Upper lobe of right lung (tissue), 1 donor: ENCODE measurements at regions not wholly inside any gene's neighbourhood (a gene's known extent, or its start where the extent isn't known, plus 50 kb on each side); places are given as distances from the start of the nearest gene placed in this dataset.

ENCODE experiments used
- ATAC-seq: fragments of 200-7000 bp; cut with Tn5 transposase; one replicate; pipeline ENCODE4 v1.9.1; 2020; ENCODE audit warnings: mild to moderate bottlenecking, moderate library complexity
- DNase-seq: peaks from one replicate; pipeline ENCODE4 v3.0.0-alpha.2; 2020
- H3K27ac ChIP-seq: fragments of 200-600 bp; one replicate; pipeline ENCODE4 v1.8.0; 2022
- H3K27me3 ChIP-seq: fragments of 200-600 bp; one replicate; pipeline ENCODE4 v1.8.0; 2022; ENCODE audit warnings: mild to moderate bottlenecking
- H3K36me3 ChIP-seq: fragments of 200-600 bp; one replicate; pipeline ENCODE4 v1.8.0; 2022
- H3K4me1 ChIP-seq: fragments of 200-600 bp; one replicate; pipeline ENCODE4 v1.8.0; 2022
- H3K4me3 ChIP-seq: fragments of 200-600 bp; one replicate; pipeline ENCODE4 v1.8.0; 2022; ENCODE audit warnings: mild to moderate bottlenecking
- H3K9me3 ChIP-seq: fragments of 200-600 bp; one replicate; pipeline ENCODE4 v1.8.0; 2022
- CTCF ChIP-seq: fragments of 200-600 bp; IDR thresholded peaks from one replicate; pipeline ENCODE4 v1.8.0; 2022; ENCODE audit warnings: antibody characterized with exemption
- intact Hi-C: fragments of 100-400 bp; cut with DNase I; formaldehyde crosslinking; loops from one replicate; pipeline ENCODE4 v1.11.0; 2022
- donor health status: DM: no; HTN: yes; CAD: no; lungs with severe emphysema.

DNA sequence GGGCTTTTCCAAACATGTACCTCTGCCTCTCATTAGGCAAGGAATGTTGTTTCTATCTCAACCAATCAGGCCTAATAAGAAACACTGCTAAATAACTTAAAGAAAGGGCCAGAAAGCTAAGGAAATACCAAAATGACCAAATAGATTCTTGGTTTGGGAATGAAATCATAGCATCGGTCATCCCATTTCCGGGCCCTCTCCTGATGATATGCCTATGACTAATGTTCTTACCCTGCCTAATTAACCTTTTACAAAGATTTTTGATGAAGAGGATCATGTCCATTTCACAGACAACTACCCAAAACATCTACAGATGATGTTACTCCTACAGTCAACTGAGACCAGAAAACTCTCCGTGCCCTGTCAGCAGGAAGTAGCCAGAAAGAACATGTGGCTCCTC lies 164.0 kb downstream of the DDX3Y start:
- DNase-seq (no peak), ATAC-seq (no peak)
- Histone ChIP-seq H3K27me3 (no peaks in the 10 kb centered on the region), H3K9me3 (no peaks in the 10 kb centered on the region), H3K4me3 (no peak overlapping the region), H3K27ac (no peak overlapping the region), H3K4me1 (no peaks in the 10 kb centered on the region), H3K36me3 (no peaks in the 10 kb centered on the region)
- intact Hi-C loops: no loop called here
- no peak for TF ChIP-seq CTCF

GRCh38 chrY:13069111-13069510 lies 164.4 kb downstream of the DDX3Y start:
- Histone ChIP-seq H3K9me3 (no peaks in the 10 kb centered on the region), H3K27ac (no peak overlapping the region), H3K4me3 (no peak overlapping the region), H3K4me1 (no peaks in the 10 kb centered on the region), H3K36me3 (no peaks in the 10 kb centered on the region), H3K27me3 (no peaks in the 10 kb centered on the region)
- DNase-seq (no peak), ATAC-seq (no peak)
- TF ChIP-seq CTCF: no peak
- intact Hi-C loops: no loop called here

GRCh38 chrY:13082748-13083147 lies 178.1 kb downstream of the DDX3Y start:
- ATAC-seq: no peak
- intact Hi-C loops: no loop called here
- no peak for TF ChIP-seq CTCF

GRCh38 chrY:13091575-13091974 lies 186.9 kb downstream of the DDX3Y start:
- no peak for DNase-seq
- ATAC-seq: no peak
- Histone ChIP-seq H3K9me3 (no peaks in the 10 kb centered on the region), H3K4me3 (no peak overlapping the region), H3K27ac (no peak overlapping the region), H3K27me3 (no peaks in the 10 kb centered on the region), H3K36me3 (no peaks in the 10 kb centered on the region), H3K4me1 (no peaks in the 10 kb centered on the region)
- TF ChIP-seq CTCF: no peak
- intact Hi-C loops: no loop called here

More at GRCh38 chrY:13082748-13083147, 178.1 kb downstream of the DDX3Y start:
- Histone ChIP-seq H3K4me1 (no peaks in the 10 kb centered on the region), H3K4me3 (no peak overlapping the region), H3K27me3 (no peaks in the 10 kb centered on the region), H3K9me3 (no peaks in the 10 kb centered on the region), H3K36me3 (no peaks in the 10 kb centered on the region), H3K27ac (no peak overlapping the region)
- DNase-seq: no peak

- no peaks in the 10 kb centered on the region for H3K9me3 ChIP-seq
- no peak overlapping the region for H3K4me3 ChIP-seq
- H3K4me1 ChIP-seq: no peaks in the 10 kb centered on the region
- DNase-seq (no peak), ATAC-seq (no peak)
- TF ChIP-seq CTCF: no peak
- intact Hi-C loops: no loop called here
- no peaks in the 10 kb centered on the region for H3K27me3 ChIP-seq
- H3K36me3 ChIP-seq: no peaks in the 10 kb centered on the region
- H3K27ac ChIP-seq: no peak overlapping the region
Measured at GRCh38 chrY:13092986-13093385, 188.3 kb downstream of the DDX3Y start.

GRCh38 chrY:13093461-13093860 lies 188.8 kb downstream of the DDX3Y start:
- TF ChIP-seq CTCF: no peak
- no peaks in the 10 kb centered on the region for H3K36me3 ChIP-seq
- H3K4me1 ChIP-seq: no peaks in the 10 kb centered on the region
- no peak for DNase-seq
- no peak overlapping the region for H3K27ac ChIP-seq
- H3K9me3 ChIP-seq: no peaks in the 10 kb centered on the region
- no peaks in the 10 kb centered on the region for H3K27me3 ChIP-seq
- no peak overlapping the region for H3K4me3 ChIP-seq
- ATAC-seq: no peak
- intact Hi-C loops: no loop called here
